ENCODE measurements at regions not wholly inside any gene's neighbourhood (a gene's known extent, or its start where the extent isn't known, plus 50 kb on each side); places are given as distances from the start of the nearest gene placed in this dataset.

GRCh38 chr5:167228134-167228533 is 1063.3 kb upstream of the WWC1 start:
- H3K27me3 Mint-ChIP-seq: no peaks in the 10 kb centered on the region
- H3K4me1 Mint-ChIP-seq: no peaks in the 10 kb centered on the region

GRCh38 chr5:167229751-167230150 is 1061.7 kb upstream of the WWC1 start:
- H3K4me1 Mint-ChIP-seq: no peaks in the 10 kb centered on the region
- POLR2A ChIA-PET: no interaction called here
- no peak overlapping the region for H3K27ac Mint-ChIP-seq
- no peaks in the 10 kb centered on the region for H3K27me3 Mint-ChIP-seq
- H3K4me3 Mint-ChIP-seq: no peak overlapping the region
- no peak for ATAC-seq (ENCODE audit: low read depth)
- H3K36me3 Mint-ChIP-seq: no peaks in the 10 kb centered on the region
- DNase-seq: no peak
- H3K9me3 Mint-ChIP-seq: peaks cover 4% of the 10 kb centered on the region

More at GRCh38 chr5:167228134-167228533, 1063.3 kb upstream of the WWC1 start:
- DNase-seq: no peak
- ATAC-seq (ENCODE audit: low read depth): no peak
- H3K27ac Mint-ChIP-seq: no peak overlapping the region
- H3K9me3 Mint-ChIP-seq: peaks cover 4% of the 10 kb centered on the region
- no peaks in the 10 kb centered on the region for H3K36me3 Mint-ChIP-seq
- H3K4me3 Mint-ChIP-seq: no peak overlapping the region
- POLR2A ChIA-PET: no interaction called here

DNA sequence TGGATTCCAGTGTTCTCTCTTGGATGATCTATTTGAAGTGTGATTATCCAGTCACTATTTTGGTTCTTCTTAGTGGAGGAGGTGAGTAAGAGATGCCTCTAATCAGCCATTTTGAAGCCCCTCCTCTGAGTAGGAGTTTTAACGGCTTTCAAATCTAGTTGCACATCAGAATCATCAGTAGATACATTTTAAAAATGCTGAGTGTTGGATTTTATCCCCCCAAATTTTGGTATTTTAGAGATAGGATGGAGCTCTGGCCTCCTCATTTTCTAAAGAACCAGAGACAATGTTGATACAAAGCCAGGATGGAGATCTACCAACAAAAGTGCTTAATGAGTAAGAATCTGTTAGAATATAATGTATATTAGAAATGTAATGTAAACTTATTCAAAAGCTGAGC is 1061.0 kb upstream of the WWC1 start:
- peaks cover 4% of the 10 kb centered on the region for H3K9me3 Mint-ChIP-seq
- no peak overlapping the region for H3K4me3 Mint-ChIP-seq
- no peak overlapping the region for H3K27ac Mint-ChIP-seq
- no peaks in the 10 kb centered on the region for H3K27me3 Mint-ChIP-seq
- ATAC-seq (ENCODE audit: low read depth) (no peak), DNase-seq (no peak)
- no peaks in the 10 kb centered on the region for H3K36me3 Mint-ChIP-seq
- H3K4me1 Mint-ChIP-seq: no peaks in the 10 kb centered on the region
- POLR2A ChIA-PET: no interaction called here

DNA sequence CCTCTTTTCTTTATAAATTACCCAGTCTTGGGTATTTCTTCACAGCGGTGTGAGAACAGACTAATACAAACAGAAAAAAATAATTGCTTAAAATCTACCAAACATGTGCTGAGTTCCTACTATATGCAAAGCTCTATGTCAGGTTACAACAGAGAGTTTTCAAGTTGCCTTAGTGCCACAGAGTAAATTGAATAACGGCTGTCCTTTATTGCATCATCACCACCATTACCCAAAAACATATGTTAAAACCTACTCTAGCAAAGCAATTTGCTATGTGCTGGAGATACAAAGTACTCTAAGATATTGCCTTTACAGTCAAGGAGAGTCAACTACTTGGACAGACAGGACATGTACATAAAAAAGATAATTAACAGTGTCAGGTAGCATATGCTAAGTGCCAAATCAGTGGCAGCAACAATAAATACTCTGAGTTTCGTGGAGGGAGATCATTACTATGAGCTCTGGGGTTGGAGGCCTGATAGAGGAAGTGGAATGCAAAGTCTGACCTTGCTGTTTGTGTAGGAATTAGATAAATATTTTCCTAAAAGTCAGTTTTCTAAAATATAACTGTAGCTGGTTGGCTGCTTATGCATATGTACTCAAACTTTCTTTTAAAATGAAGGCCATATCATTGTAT is 1058.7 kb upstream of the WWC1 start:
- POLR2A ChIA-PET: no interaction called here
- Mint-ChIP-seq H3K27me3 (no peaks in the 10 kb centered on the region), H3K4me3 (no peak overlapping the region), H3K27ac (no peak overlapping the region), H3K4me1 (no peaks in the 10 kb centered on the region), H3K9me3 (peaks cover 3% of the 10 kb centered on the region), H3K36me3 (no peaks in the 10 kb centered on the region)
- no peak for ATAC-seq (ENCODE audit: low read depth)
- DNase-seq: no peak

DNA sequence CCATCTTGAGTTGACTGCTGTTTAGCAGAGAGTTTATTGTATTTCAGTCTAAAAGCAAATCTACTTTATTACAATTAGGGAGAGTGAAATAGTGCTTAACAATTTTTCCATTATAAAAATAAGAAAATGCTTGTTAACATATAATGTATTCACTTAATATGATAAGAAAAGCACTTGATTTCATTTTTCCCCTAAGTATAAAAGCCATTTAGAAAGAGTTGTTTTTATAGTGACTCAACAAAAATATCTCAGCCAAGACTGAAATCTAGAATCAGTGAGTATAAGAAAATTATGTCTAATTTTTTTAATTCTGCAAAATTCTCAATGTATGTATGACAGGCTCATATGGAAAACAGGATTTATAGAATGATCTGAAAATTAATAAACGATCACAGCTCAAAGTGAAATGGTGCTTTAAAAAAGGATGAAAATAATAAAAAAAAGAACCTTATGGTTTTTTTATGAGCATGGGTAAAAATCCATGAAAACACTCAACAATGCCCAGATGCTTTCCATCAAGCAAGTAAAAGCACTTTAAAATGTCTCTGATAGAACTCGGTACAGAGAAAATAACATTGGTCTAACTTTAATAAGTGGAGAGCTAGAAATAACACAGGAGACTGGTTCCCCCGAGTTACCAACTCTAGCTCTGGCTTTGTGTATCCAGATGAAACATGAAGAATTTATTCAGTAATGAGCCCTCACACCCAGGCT is 1057.8 kb upstream of the WWC1 start:
- DNase-seq (no peak), ATAC-seq (ENCODE audit: low read depth) (no peak)
- no peak overlapping the region for H3K27ac Mint-ChIP-seq
- POLR2A ChIA-PET: no interaction called here
- H3K9me3 Mint-ChIP-seq: peaks cover 3% of the 10 kb centered on the region
- no peak overlapping the region for H3K4me3 Mint-ChIP-seq
- H3K27me3 Mint-ChIP-seq: no peaks in the 10 kb centered on the region
- no peaks in the 10 kb centered on the region for H3K4me1 Mint-ChIP-seq
- no peaks in the 10 kb centered on the region for H3K36me3 Mint-ChIP-seq

- DNase-seq (no peak), ATAC-seq (ENCODE audit: low read depth) (no peak)
- Mint-ChIP-seq H3K36me3 (no peaks in the 10 kb centered on the region), H3K4me3 (no peak overlapping the region), H3K4me1 (no peaks in the 10 kb centered on the region), H3K9me3 (peaks cover 9% of the 10 kb centered on the region), H3K27ac (no peak overlapping the region), H3K27me3 (no peaks in the 10 kb centered on the region)
- POLR2A ChIA-PET: no interaction called here
Observed at GRCh38 chr5:167241436-167242067, 1049.9 kb upstream of the WWC1 start.

DNA sequence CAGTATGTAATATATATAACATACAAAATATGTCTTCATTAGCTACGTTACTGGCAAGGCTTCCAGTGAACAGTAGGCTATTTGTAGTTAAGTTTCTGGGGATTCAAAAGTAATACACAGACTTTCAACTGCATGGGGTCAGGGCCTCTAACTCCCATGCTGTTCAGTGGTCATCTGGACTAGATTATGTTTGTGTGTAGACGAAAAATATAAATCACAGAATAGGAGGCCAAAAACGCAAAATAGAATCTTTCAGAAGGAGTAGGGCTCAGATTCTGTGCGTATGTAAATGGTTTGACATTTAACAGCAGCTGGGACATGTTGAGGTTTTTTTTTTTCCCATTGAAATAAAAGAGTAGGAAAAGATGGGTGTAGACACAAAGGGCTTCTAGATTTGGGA is 1048.7 kb upstream of the WWC1 start:
- ATAC-seq (ENCODE audit: low read depth) (no peak), DNase-seq (no peak)
- Mint-ChIP-seq H3K9me3 (peaks cover 9% of the 10 kb centered on the region), H3K27ac (no peak overlapping the region), H3K27me3 (no peaks in the 10 kb centered on the region), H3K4me3 (no peak overlapping the region), H3K4me1 (no peaks in the 10 kb centered on the region), H3K36me3 (no peaks in the 10 kb centered on the region)
- POLR2A ChIA-PET: no interaction called here

GRCh38 chr5:167243463-167243862 is 1048.0 kb upstream of the WWC1 start:
- no peak overlapping the region for H3K4me3 Mint-ChIP-seq
- no peaks in the 10 kb centered on the region for H3K4me1 Mint-ChIP-seq
- ATAC-seq (ENCODE audit: low read depth) (no peak), DNase-seq (no peak)
- POLR2A ChIA-PET: no interaction called here
- no peak overlapping the region for H3K27ac Mint-ChIP-seq
- H3K9me3 Mint-ChIP-seq: peaks cover 9% of the 10 kb centered on the region
- H3K27me3 Mint-ChIP-seq: no peaks in the 10 kb centered on the region
- no peaks in the 10 kb centered on the region for H3K36me3 Mint-ChIP-seq

GRCh38 chr5:167244583-167244982 is 1046.9 kb upstream of the WWC1 start:
- H3K27ac Mint-ChIP-seq: no peak overlapping the region
- POLR2A ChIA-PET: no interaction called here
- no peak for ATAC-seq (ENCODE audit: low read depth)

GRCh38 chr5:167245868-167246267 is 1045.6 kb upstream of the WWC1 start:
- no peak for ATAC-seq (ENCODE audit: low read depth)
- no peak overlapping the region for H3K27ac Mint-ChIP-seq

More at GRCh38 chr5:167244583-167244982, 1046.9 kb upstream of the WWC1 start:
- no peaks in the 10 kb centered on the region for H3K4me1 Mint-ChIP-seq
- peaks cover 6% of the 10 kb centered on the region for H3K9me3 Mint-ChIP-seq
- H3K4me3 Mint-ChIP-seq: no peak overlapping the region
- no peaks in the 10 kb centered on the region for H3K36me3 Mint-ChIP-seq
- DNase-seq: no peak
- no peaks in the 10 kb centered on the region for H3K27me3 Mint-ChIP-seq

GRCh38 chr5:167247816-167248215 is 1043.6 kb upstream of the WWC1 start:
- Mint-ChIP-seq H3K36me3 (no peaks in the 10 kb centered on the region), H3K27me3 (no peaks in the 10 kb centered on the region), H3K9me3 (no peaks in the 10 kb centered on the region), H3K27ac (no peak overlapping the region), H3K4me1 (no peaks in the 10 kb centered on the region), H3K4me3 (no peak overlapping the region)
- POLR2A ChIA-PET: no interaction called here
- DNase-seq (no peak), ATAC-seq (ENCODE audit: low read depth) (no peak)

More at GRCh38 chr5:167245868-167246267, 1045.6 kb upstream of the WWC1 start:
- DNase-seq: no peak
- H3K9me3 Mint-ChIP-seq: peaks cover 4% of the 10 kb centered on the region
- POLR2A ChIA-PET: no interaction called here
- no peaks in the 10 kb centered on the region for H3K4me1 Mint-ChIP-seq
- H3K36me3 Mint-ChIP-seq: no peaks in the 10 kb centered on the region
- H3K4me3 Mint-ChIP-seq: no peak overlapping the region
- H3K27me3 Mint-ChIP-seq: no peaks in the 10 kb centered on the region

DNA sequence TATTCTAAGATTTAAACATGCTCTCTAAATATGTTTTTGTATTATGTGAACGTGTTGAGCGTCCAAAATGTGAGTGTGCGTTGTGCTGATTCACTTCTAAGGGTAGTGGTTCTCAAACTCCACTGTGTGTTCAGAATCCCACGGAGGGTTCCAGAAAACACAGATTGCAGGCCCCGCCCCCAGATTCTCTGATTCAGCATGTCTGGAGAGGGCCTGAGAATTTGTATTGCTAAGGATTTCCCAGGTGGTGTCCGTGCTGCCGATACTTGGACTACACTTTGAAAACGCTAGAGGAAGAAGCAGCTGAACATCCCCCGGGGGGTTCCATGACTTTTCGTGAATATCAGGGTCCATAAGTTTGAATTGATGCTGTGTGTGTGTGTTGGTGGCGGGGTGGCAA is 1043.2 kb upstream of the WWC1 start:
- DNase-seq (no peak), ATAC-seq (ENCODE audit: low read depth) (no peak)
- Mint-ChIP-seq H3K4me3 (no peak overlapping the region), H3K36me3 (no peaks in the 10 kb centered on the region), H3K9me3 (no peaks in the 10 kb centered on the region), H3K27me3 (no peaks in the 10 kb centered on the region), H3K4me1 (no peaks in the 10 kb centered on the region), H3K27ac (no peak overlapping the region)
- POLR2A ChIA-PET: no interaction called here

DNA sequence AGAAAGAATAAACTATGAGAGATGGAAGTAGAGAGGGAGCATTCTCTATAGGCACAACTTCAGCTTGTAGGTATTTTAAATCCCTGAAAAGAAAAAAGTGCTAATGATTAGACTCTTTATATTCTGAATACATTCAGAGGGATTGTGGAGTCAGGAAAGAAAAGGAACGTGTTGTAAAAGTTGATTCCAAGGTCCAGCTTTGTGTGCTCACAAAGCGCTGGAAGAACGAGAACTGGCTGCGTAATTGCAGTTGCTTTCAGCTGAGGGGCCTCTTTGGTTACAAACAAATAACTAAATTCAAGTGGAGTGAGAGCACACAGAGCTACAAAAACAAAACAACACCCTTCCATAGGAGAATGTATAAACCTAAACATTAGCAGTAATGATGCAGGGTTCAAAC is 1040.4 kb upstream of the WWC1 start:
- Mint-ChIP-seq H3K27ac (no peak overlapping the region), H3K9me3 (no peaks in the 10 kb centered on the region), H3K4me1 (no peaks in the 10 kb centered on the region), H3K4me3 (no peak overlapping the region), H3K36me3 (no peaks in the 10 kb centered on the region), H3K27me3 (no peaks in the 10 kb centered on the region)
- DNase-seq: no peak
- POLR2A ChIA-PET: no interaction called here
- ATAC-seq (ENCODE audit: low read depth): no peak

DNA sequence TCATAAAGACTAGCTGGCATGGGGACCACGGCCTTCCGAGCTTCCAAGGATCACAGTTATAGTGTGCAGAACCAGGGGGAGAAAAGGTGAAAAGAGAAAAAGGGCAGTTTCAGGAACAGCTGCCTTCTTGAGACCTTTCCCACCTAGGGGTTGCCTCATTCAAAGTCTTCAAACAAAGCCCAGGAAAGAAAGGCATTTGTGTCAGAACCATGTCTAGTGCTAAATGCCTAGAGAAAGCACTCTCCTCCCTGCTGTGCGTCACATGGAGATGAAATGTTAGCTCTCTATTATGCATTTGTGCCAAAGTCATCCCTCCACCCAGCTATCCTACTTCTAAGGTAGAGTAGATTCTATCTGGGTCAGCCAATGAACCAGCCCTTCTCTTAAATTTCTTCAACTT is 1037.3 kb upstream of the WWC1 start:
- Mint-ChIP-seq H3K36me3 (no peaks in the 10 kb centered on the region), H3K4me3 (no peak overlapping the region), H3K4me1 (no peaks in the 10 kb centered on the region), H3K27me3 (no peaks in the 10 kb centered on the region), H3K27ac (no peak overlapping the region), H3K9me3 (no peaks in the 10 kb centered on the region)
- POLR2A ChIA-PET: no interaction called here
- DNase-seq (no peak), ATAC-seq (ENCODE audit: low read depth) (no peak)

Data from activated naive CD8-positive, alpha-beta T cell treated with anti-CD3 and anti-CD28 coated beads, Interleukin-2, amount 10 ng/mL, durations not matched to agents 7 days and 5 days (primary cell).